ENCODE measurements at regions not wholly inside any gene's neighbourhood (a gene's known extent, or its start where the extent isn't known, plus 50 kb on each side); places are given as distances from the start of the nearest gene placed in this dataset.

DNA sequence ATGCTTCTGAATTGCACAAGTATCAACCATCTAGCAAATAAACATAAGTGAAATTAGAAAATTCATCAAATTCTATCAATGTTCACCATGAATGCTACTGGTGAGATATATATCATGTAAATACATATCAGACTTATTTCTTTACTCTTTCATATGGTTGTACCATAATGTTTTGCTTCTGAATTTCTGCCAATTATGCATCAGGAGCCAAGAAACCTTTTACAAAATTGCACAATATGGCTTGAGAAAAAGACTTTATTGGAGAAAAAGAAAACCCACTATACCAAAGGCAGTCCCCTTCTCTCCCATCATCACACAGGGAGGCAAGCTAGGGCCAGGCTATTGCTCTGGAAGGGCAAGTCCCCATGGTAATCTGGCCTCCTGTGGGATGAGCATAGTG is 402.6 kb downstream of the C6orf118 start:
- TF ChIP-seq NFRKB (IDR thresholded peaks at IDR 0.05): no peak
- no peak for TF ChIP-seq SUZ12 (IDR thresholded peaks at IDR 0.05)
- no peak for TF ChIP-seq ARNT (IDR thresholded peaks at IDR 0.05)
- TF ChIP-seq FOXM1 (IDR thresholded peaks at IDR 0.05; ENCODE audit: borderline replicate concordance): no peak
- no peak for TF ChIP-seq ZNF384 (IDR thresholded peaks at IDR 0.05)
- TF ChIP-seq, protein P1, sequence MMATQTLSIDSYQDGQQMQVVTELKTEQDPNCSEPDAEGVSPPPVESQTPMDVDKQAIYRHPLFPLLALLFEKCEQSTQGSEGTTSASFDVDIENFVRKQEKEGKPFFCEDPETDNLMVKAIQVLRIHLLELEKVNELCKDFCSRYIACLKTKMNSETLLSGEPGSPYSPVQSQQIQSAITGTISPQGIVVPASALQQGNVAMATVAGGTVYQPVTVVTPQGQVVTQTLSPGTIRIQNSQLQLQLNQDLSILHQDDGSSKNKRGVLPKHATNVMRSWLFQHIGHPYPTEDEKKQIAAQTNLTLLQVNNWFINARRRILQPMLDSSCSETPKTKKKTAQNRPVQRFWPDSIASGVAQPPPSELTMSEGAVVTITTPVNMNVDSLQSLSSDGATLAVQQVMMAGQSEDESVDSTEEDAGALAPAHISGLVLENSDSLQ (IDR thresholded peaks at IDR 0.05): no peak
- no peak for TF ChIP-seq SP1 (IDR thresholded peaks at IDR 0.05)
- TF ChIP-seq TARDBP (IDR thresholded peaks at IDR 0.05): no peak
- TF ChIP-seq BHLHE40 (IDR thresholded peaks at IDR 0.05; ENCODE audit: borderline replicate concordance): no peak
- no peak for TF ChIP-seq L3MBTL2 (conservative IDR thresholded peaks at IDR 0.05)
- no peak for TF ChIP-seq FOXK2 (IDR thresholded peaks at IDR 0.05)
- no peak for TF ChIP-seq HDGF (IDR thresholded peaks at IDR 0.05; ENCODE audit: borderline replicate concordance)

All from HEK293T (cell line).